ENCODE measurements at regions not wholly inside any gene's neighbourhood (a gene's known extent, or its start where the extent isn't known, plus 50 kb on each side); places are given as distances from the start of the nearest gene placed in this dataset.
"Not testable (repeated sequence)": the region's sequence is repeated elsewhere in the genome, so short reads cannot be mapped to it uniquely, and the experiment has no call there.

DNA sequence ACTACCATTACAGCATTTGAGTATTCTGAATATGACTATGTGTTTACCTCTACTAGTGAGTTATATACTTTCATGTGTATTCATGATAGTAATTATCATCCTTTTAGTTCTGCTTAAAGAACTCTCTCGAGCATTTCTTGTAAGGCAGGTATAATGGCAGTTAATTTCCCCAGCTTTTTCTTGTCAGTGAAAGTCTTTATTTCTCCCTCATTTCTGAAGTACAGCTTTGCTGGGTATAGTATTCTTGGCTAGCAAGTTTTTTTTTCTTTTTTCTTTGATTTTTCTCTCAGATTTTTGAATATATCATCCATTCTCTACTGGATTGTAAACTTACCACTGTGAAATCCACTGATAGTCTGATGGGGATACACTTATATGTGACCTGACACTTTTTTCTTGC is 165.9 kb upstream of the ARHGAP5 start:
- no peak for TF ChIP-seq CTCF (IDR thresholded peaks at IDR 0.05)
- DNase-seq (ENCODE audit: low spot score) (no peak), ATAC-seq (ENCODE audit: low FRiP score) (no peak)

GRCh38 chr14:31913370-31913769 is 163.7 kb upstream of the ARHGAP5 start:
- DNase-seq (ENCODE audit: low spot score): no peak
- TF ChIP-seq CTCF (IDR thresholded peaks at IDR 0.05): no peak
- ATAC-seq (ENCODE audit: low FRiP score): no peak

- not testable (repeated sequence) for ATAC-seq (ENCODE audit: low FRiP score); DNase-seq (ENCODE audit: low spot score)
Measured at GRCh38 chr14:31918289-31918688, 158.8 kb upstream of the ARHGAP5 start.

DNA sequence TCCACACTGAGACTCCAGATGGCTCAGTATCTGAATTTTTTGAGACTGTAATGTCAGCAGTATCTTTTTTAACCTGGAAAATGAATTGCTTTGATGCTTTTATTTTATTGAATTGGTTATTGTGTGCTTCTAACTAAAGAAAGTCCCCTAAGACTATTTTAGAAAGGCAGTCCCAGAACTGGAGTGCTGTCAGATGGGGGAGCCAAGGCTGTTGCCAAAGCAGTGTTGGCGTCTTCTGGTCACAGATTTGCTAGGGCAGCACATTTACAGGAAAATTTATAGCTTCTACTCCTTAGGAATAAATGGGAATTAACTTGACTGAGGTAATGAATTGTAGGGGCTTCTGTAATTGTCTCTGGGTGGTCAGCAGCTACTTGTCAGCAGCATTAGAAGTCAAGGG is 157.1 kb upstream of the ARHGAP5 start:
- no peak for ATAC-seq (ENCODE audit: low FRiP score)
- TF ChIP-seq CTCF (IDR thresholded peaks at IDR 0.05): no peak

GRCh38 chr14:31920989-31921650 is 156.0 kb upstream of the ARHGAP5 start:
- no peak for TF ChIP-seq CTCF (IDR thresholded peaks at IDR 0.05)
- DNase-seq (ENCODE audit: low spot score) (no peak), ATAC-seq (ENCODE audit: low FRiP score) (no peak)

More for the DNA sequence above, 157.1 kb upstream of the ARHGAP5 start:
- no peak for DNase-seq (ENCODE audit: low spot score)

GRCh38 chr14:31921721-31922120 is 155.4 kb upstream of the ARHGAP5 start:
- no peak for TF ChIP-seq CTCF (IDR thresholded peaks at IDR 0.05)
- DNase-seq (ENCODE audit: low spot score): no peak
- ATAC-seq (ENCODE audit: low FRiP score): no peak

GRCh38 chr14:31926123-31926522 is 151.0 kb upstream of the ARHGAP5 start:
- peak in 1 of 3 donors; percentile 27 for TF ChIP-seq CTCF (IDR thresholded peaks at IDR 0.05)
- peak; percentile 24 for ATAC-seq (ENCODE audit: low FRiP score)
- no peak for DNase-seq (ENCODE audit: low spot score)

Measured in omental fat pad (tissue), 3 donors.